NOMO-1 treated with dmso at 0.1 percent for 144 hours (cell line): ENCODE measurements at regions not wholly inside any gene's neighbourhood (a gene's known extent, or its start where the extent isn't known, plus 50 kb on each side); places are given as distances from the start of the nearest gene placed in this dataset.

ENCODE experiments used
- DNase-seq: peaks from one replicate; lab custom pipeline; 2025; ENCODE audit not compliant: unreplicated experiment; lab: John Stamatoyannopoulos, UW

- no peak for DNase-seq
Observed at GRCh38 chr4:153989505-153989904, 200.6 kb upstream of the SFRP2 start.

GRCh38 chr4:153988492-153989363, 199.8 kb upstream of the SFRP2 start:
- DNase-seq: no peak

GRCh38 chr4:153987291-153987690, 198.4 kb upstream of the SFRP2 start:
- DNase-seq: no peak

DNA sequence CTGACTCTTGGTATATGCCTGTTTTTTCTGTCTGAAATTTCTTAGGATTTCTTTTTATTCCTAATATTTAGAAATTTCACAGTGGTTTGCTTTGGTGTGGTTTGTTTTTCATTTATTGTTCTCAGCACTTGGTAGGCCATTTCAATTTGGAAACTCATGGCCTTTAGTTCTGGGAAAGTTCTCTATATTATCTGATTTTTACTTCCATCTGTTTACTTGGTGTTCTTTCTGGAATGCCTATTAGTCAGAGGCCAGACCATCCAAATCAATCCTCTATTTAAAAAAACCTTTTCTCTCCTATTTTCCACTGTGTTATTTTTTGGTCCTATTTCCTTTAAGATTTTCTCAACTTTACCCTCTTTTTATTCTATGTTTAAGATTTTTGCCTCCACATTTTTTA, 188.1 kb upstream of the SFRP2 start:
- no peak for DNase-seq

GRCh38 chr4:153974452-153974851, 185.6 kb upstream of the SFRP2 start:
- no peak for DNase-seq

GRCh38 chr4:153973942-153974341, 185.1 kb upstream of the SFRP2 start:
- DNase-seq: no peak

DNA sequence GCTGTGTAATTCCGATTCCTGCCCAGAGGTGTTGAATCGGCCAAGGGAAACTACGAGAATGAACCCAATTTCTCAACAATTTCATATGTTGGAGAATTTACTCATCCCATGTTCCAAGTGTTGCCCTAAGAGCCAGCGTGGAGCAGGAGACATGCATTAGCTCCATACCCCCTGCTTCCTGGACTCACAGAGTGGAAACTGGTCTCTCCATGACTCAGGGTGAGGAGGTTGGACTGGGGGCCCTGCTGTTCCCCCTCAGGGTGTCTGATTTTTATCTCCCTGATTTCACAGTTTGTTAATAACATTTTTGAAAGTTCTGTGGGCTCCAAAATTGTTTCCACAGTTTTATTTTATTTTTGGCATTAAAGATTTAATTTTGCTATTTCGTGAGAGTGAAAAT, 183.0 kb upstream of the SFRP2 start:
- no peak for DNase-seq

DNA sequence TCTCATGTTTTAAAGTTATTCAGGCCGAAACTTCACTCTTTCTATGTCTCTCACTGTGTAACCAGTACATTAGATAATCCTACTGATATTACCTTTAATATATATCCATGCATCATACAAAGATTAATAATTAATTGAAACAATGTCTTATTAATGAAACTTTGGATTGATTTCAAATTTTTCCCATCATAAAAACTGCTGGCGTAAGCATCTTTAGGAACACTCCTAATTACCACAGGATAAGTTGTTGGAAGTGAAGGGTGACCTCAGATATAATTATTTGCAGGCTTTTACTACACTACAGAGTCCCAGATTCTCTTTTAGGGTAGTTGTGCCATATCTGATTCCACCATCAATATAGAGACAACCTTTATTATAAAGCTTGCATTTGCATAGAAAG, 181.3 kb upstream of the SFRP2 start:
- DNase-seq: no peak

DNA sequence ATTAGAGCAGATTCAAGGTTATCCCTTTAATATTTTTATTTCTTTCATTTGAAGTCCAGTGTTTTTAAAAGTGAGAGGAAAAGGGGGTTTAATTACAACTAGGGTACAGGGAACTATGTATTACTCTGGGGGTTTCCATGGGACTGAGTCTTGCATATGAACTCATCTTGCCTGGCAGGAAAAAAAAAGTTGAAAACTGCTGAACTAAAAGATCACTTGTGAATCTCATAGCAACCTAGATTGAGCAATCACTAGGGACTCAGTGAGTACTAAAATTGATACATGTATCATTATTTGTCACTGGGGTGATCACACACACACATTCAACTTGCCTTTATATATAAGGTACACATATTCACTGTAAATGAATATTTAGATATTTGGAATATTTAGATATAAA, 180.7 kb upstream of the SFRP2 start:
- DNase-seq: no peak

DNA sequence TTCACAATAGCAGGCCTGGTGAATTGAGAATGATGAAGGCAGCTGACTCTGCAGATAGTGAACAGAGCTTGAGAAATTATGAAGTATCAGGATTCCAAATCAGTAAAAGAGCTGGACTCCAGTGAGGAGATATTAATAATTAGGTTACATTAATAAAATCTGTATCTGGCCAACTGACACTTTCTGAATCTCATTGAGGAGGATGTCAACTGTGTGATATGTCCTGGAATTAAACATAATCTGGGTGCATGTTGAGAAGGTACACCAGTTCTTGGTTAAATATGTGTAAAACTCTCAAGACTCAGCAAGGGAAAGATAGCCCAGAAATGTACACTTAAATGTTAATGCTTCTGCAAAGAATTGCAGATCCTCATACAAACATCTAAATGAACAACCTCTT, 177.8 kb upstream of the SFRP2 start:
- DNase-seq: no peak

DNA sequence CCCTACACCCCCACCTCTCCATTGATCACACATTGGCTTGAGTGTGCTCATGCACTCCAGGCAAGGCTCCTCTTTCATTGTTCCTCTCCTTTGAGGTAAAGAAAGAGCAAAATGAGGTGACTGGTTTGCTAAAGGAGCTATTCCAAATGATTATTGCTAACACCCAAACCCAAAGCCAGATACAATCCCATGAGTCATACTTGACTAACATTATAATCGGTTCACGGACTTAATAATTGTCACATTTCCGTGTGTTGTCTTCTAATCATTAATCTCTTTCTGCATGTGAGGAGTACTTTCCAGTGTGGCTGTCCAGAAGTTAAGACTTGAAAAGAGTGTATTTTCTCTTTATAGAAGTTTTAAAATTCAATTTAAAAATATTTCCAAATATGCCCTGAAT, 174.3 kb upstream of the SFRP2 start:
- DNase-seq: no peak

GRCh38 chr4:153962311-153963039, 173.6 kb upstream of the SFRP2 start:
- DNase-seq: no peak

- DNase-seq: no peak
Observed at GRCh38 chr4:153955327-153955726, 166.4 kb upstream of the SFRP2 start.

- no peak for DNase-seq
Observed at GRCh38 chr4:153954654-153955053, 165.8 kb upstream of the SFRP2 start.

DNA sequence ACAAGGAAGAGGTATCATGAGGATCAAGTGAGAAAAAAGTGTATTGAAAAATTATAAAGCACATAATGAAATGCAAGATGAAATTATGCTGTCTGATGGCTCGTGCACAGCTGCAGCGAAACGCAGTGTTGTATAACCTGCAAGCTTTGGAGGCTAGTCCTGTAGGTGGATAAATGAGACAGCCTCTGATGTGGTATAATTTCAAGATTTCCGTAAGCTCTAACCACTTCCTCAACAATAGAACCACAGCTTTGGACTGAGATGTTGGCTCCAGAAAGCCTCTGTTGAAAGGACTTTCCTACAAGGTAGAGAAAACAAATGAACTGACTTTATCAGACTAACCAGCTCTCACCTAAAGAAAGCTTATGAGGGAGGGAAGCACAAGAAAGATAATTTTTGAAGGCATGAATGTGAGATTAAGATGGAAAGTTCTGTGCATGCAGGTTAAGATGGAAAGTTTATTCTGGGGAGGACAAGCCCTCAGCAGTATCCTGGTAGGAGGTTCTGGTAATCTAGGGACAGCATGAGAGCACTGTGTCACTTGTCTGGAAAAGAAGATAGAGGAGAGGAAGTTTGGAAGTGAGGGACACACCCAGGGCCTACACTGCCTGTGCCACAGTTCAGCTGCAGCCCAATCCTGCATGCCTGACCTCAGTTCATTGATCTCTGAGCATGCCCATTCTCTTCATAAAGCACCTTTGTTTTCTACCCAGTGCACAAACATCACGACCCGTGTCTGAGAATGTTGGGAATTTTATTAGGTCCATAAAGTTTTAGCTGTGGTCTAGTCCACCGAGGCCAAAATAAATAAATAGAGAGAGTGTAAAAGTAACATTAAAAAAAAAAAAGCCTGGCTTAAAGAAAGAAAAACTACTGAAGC, 161.5 kb upstream of the SFRP2 start:
- peak; percentile 35 for DNase-seq

- DNase-seq: no peak
Observed at GRCh38 chr4:153948041-153948440, 159.2 kb upstream of the SFRP2 start.

DNA sequence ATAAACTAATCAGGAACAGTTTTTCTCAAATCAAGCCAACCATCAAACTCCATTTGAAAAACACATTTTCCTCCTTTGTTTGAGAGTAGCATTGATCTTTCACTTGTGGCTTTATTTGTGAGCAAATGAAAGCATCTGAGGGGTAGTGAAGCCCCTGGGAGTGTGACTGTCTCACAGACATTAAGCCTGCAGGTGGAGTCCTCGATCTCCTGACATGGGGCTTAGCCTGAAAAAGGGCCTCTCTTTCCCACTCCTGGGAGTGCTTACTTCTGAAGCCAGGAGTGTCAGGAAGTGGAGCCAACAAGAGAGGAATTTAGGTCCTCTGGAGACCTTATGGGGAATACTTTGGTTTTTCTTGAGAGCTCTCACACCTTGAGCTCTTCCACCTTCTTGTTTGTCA, 158.2 kb upstream of the SFRP2 start:
- DNase-seq: no peak

- DNase-seq: no peak
Observed at GRCh38 chr4:153945704-153946103, 156.8 kb upstream of the SFRP2 start.

DNA sequence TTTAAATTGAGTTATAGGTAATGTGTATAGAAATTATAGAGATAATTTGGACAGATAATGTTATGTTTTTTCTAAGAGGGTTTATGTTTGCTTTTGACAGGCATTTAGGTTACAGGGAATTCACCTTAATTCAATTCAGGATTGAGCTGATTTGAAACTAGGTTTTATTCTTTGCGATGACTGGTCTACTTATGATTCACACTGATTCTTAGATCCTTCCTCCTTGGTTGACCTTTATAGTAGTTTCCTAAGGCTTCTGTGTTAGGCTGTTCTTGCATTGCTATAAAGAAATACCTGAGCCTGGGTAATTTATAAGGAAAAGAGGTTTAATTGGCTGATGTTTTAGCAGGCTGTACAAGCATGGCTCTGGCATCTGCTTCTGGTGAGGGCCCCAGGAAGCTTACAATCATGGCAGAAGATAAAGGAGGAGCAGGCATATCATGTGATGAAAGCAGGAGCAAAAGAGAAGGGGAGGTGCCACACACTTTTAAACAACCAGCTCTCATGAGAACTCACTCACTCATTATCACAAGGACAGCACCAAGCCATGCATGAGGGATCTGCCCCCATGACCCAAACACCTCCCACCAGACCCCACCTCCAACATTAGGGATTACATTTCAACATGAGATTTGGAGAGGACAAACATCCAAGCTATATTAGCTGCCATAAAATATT, 155.0 kb upstream of the SFRP2 start:
- no peak for DNase-seq

DNA sequence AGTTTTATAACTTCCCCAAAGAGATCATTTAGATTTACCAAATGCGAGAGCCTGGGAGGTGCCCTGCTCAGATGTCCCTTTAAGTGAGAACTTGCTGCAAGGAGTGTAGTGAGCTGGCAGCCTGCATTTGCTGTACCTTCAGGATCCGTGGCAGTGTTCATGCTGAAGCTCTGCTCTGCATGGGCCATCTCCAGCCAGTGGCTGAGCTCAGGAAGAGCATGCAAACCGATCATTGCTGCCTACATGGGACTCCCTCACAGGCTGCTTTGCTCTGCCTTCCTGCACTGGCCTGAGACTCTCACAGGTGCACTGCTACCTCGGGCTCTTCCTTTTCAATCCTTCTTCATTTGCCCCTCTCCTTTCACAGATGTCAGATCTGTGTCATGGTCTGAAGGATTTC, 152.0 kb upstream of the SFRP2 start:
- DNase-seq: no peak

- DNase-seq: no peak
Observed at GRCh38 chr4:153939570-153939969, 150.7 kb upstream of the SFRP2 start.
